Upper lobe of left lung (tissue), 6 donors: ENCODE measurements at regions not wholly inside any gene's neighbourhood (a gene's known extent, or its start where the extent isn't known, plus 50 kb on each side); places are given as distances from the start of the nearest gene placed in this dataset.
"Not testable (repeated sequence)": the region's sequence is repeated elsewhere in the genome, so short reads cannot be mapped to it uniquely, and the experiment has no call there.

Experiments used
- ATAC-seq, 2 donors: fragments of 200-7000 bp; cut with Tn5 transposase; one replicate each; pipeline ENCODE4 v1.9.1; 2022; ENCODE audit warnings: mild to moderate bottlenecking in 2 of 2, moderate library complexity in 2 of 2; ENCODE audit not compliant: low FRiP score in 2 of 2
- DNase-seq, 2 donors: peaks; one replicate each; pipeline ENCODE4 v3.0.0-alpha.2; 2019 to 2020
- H3K27ac ChIP-seq, 4 donors: fragments of 200-600 bp; sonication (generic); one replicate each; pipeline ENCODE4 v1.5.1; 2016 to 2019
- H3K27me3 ChIP-seq, 4 donors: fragments of 200-600 bp; sonication (generic); one replicate each; pipeline ENCODE4 v1.5.1; 2017 to 2019
- H3K36me3 ChIP-seq, 4 donors: fragments of 200-600 bp; sonication (generic); one replicate each; pipeline ENCODE4 v1.5.1; 2016 to 2019
- H3K4me1 ChIP-seq, 4 donors: fragments of 200-600 bp; sonication (generic); one replicate each; pipeline ENCODE4 v1.5.1; 2018 to 2019
- H3K4me3 ChIP-seq, 4 donors: fragments of 200-600 bp; sonication (generic); one replicate each; pipeline ENCODE4 v1.5.1; 2017 to 2019; ENCODE audit warnings: mild to moderate bottlenecking in 2 of 4, moderate library complexity in 1 of 4
- H3K9me3 ChIP-seq, 4 donors: fragments of 200-600 bp; sonication (generic); one replicate each; pipeline ENCODE4 v1.5.1; 2018 to 2019
- EP300 ChIP-seq, 4 donors: sonication (generic); formaldehyde crosslinking; IDR thresholded peaks; one replicate each; pipeline ENCODE4 v1.5.1; 2017; ENCODE audit warnings: antibody characterized with exemption in 4 of 4, control low read depth in 2 of 4
- POLR2A ChIP-seq, 4 donors: fragments of 450-650 bp; IDR thresholded peaks; one replicate each; pipeline ENCODE4 v1.5.1; 2016 to 2017; ENCODE audit warnings: antibody characterized with exemption in 4 of 4, mild to moderate bottlenecking in 2 of 4
- POLR2AphosphoS5 ChIP-seq, 2 donors: sonication (generic); formaldehyde crosslinking; IDR thresholded peaks; one replicate each; pipeline ENCODE4 v1.5.1; 2017; ENCODE audit warnings: antibody characterized with exemption in 2 of 2
- WGBS, 2 donors: methylation state at CpG; one replicate each; pipeline ENCODE4 v1.1.5; 2017 to 2018; 5-methylcytosine and 5-hydroxymethylcytosine counted together
- TF ChIP-seq, protein P1 (sequence below), 6 experiments: fragments of 450-650 bp in 4 of 6; fragments of 200-600 bp in 2 of 6; sonication (generic) in 2 of 6; IDR thresholded peaks; one replicate each; pipeline ENCODE4 v1.5.1; 2016 to 2019; ENCODE audit warnings: antibody characterized with exemption in 6 of 6
- donor health status: DM: no; HTN: no; CAD: no; lungs with moderate emphysema.
- donor health status: DM: no; HTN: yes; CAD: no; lungs with severe emphysema.

DNA sequence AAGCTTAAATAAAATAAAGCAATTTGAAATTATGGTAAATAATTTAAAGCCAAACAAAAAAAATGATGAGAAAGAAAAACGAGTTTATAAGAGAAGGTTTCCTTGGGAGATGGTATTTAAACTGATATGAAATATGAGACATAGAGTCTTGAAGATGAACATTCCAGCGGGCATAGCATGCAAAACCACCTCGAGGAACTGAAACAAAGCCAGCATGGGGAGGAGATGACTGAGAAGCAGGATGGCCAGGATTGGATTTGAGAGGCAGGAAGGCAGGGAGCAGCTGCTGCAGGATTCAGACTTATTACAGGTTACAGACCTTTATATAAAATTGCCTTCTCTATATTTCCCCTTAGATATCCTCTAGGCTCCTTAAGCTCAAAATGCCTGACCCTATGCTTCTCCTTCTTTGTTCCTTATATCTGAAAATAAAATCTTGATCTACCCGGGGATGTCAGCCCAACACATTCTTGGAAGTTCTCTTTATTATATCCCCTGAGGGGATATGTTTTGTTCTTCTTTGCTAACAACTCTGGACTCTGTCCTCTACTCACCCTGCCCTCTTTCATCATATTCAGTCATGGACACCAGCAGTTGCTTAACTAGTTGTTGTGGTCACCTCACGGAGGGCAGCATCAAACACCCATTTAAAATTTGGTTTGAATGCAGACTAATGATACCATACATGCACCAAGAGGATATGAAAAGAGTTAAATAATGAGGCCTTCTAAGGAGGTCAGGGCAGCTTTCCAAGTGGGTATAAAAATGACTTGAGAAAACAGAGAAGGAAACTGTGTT, 719.1 kb upstream of the B3GALT2 start:
- ATAC-seq (no peak), DNase-seq (no peak)
- no peaks in the 10 kb centered on the region for H3K9me3 ChIP-seq
- no peak overlapping the region for H3K27ac ChIP-seq
- no peak overlapping the region for H3K4me3 ChIP-seq
- H3K4me1 ChIP-seq, result no peaks in the 10 kb centered on the region
- no peaks in the 10 kb centered on the region for H3K27me3 ChIP-seq
- no peak for TF ChIP-seq POLR2AphosphoS5 (IDR thresholded peaks at IDR 0.05)
- TF ChIP-seq POLR2A (IDR thresholded peaks at IDR 0.05), result no peak
- TF ChIP-seq, protein P1, sequence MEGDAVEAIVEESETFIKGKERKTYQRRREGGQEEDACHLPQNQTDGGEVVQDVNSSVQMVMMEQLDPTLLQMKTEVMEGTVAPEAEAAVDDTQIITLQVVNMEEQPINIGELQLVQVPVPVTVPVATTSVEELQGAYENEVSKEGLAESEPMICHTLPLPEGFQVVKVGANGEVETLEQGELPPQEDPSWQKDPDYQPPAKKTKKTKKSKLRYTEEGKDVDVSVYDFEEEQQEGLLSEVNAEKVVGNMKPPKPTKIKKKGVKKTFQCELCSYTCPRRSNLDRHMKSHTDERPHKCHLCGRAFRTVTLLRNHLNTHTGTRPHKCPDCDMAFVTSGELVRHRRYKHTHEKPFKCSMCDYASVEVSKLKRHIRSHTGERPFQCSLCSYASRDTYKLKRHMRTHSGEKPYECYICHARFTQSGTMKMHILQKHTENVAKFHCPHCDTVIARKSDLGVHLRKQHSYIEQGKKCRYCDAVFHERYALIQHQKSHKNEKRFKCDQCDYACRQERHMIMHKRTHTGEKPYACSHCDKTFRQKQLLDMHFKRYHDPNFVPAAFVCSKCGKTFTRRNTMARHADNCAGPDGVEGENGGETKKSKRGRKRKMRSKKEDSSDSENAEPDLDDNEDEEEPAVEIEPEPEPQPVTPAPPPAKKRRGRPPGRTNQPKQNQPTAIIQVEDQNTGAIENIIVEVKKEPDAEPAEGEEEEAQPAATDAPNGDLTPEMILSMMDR (IDR thresholded peaks at IDR 0.05), result no peak
- TF ChIP-seq EP300 (IDR thresholded peaks at IDR 0.05), result no peak
- H3K36me3 ChIP-seq, result no peaks in the 10 kb centered on the region
- WGBS, 2 donors, result 66 to 73% methylated on average over 5 of the region's 5 CpGs

DNA sequence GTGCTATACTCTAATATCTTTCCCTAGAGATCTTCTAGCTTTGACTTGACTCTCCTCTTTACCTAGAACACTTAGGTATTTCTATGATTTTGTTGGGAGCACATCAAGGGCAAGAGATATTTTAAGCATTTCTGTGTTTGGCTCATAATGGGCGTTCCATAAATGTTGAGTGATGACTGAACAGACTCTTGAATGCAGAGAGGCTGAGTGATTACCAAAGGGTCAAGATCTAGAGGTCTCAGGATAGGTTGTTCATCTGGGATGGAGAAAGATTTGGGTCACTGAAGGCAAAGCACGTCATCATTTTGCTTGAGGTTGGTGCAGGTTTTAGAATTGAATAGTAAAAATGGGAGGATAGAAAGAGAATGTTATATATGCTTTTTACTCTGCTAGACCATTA, 705.4 kb upstream of the B3GALT2 start:
- H3K36me3 ChIP-seq, result no peaks in the 10 kb centered on the region
- no peak for ATAC-seq
- H3K27ac ChIP-seq, result no peak overlapping the region
- H3K9me3 ChIP-seq, result no peaks in the 10 kb centered on the region
- no peaks in the 10 kb centered on the region for H3K4me1 ChIP-seq
- H3K4me3 ChIP-seq, result no peak overlapping the region
- 41 to 69% methylated on average over 2 of the region's 2 CpGs for WGBS, 2 donors
- no peaks in the 10 kb centered on the region for H3K27me3 ChIP-seq
- DNase-seq, result no peak
- TF ChIP-seq, protein P1 (IDR thresholded peaks at IDR 0.05), result no peak
- TF ChIP-seq EP300 (IDR thresholded peaks at IDR 0.05) (no peak), POLR2AphosphoS5 (IDR thresholded peaks at IDR 0.05) (no peak), POLR2A (IDR thresholded peaks at IDR 0.05) (no peak)

DNA sequence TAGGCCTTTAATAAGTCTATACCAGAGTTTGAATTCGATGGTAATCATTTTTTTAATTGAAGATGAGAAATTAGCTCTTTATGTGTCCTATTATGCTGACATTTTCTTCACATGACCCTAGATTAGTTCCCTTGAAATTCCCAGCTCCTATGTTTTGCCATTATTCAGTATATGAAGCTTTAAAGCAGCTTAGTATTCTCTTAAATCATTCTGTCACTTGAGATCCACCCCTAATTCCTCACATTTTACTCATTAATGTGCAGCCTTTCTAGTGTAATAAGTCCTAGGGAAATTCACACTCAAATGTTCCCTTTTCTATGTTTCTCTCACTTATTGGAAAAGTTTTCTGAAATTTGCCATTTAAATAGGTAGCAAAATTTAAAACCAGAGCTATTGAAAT, 704.5 kb upstream of the B3GALT2 start:
- ATAC-seq, result no peak
- no peaks in the 10 kb centered on the region for H3K27me3 ChIP-seq
- TF ChIP-seq POLR2A (IDR thresholded peaks at IDR 0.05), result no peak
- TF ChIP-seq EP300 (IDR thresholded peaks at IDR 0.05), result no peak
- no peak for TF ChIP-seq POLR2AphosphoS5 (IDR thresholded peaks at IDR 0.05)
- TF ChIP-seq, protein P1 (IDR thresholded peaks at IDR 0.05), result no peak
- H3K27ac ChIP-seq, result no peak overlapping the region
- WGBS, 2 donors, result 64 to 72% methylated on average over 1 of the region's 1 CpG
- no peaks in the 10 kb centered on the region for H3K4me1 ChIP-seq
- no peak overlapping the region for H3K4me3 ChIP-seq
- no peak for DNase-seq
- H3K9me3 ChIP-seq, result no peaks in the 10 kb centered on the region
- H3K36me3 ChIP-seq, result no peaks in the 10 kb centered on the region

DNA sequence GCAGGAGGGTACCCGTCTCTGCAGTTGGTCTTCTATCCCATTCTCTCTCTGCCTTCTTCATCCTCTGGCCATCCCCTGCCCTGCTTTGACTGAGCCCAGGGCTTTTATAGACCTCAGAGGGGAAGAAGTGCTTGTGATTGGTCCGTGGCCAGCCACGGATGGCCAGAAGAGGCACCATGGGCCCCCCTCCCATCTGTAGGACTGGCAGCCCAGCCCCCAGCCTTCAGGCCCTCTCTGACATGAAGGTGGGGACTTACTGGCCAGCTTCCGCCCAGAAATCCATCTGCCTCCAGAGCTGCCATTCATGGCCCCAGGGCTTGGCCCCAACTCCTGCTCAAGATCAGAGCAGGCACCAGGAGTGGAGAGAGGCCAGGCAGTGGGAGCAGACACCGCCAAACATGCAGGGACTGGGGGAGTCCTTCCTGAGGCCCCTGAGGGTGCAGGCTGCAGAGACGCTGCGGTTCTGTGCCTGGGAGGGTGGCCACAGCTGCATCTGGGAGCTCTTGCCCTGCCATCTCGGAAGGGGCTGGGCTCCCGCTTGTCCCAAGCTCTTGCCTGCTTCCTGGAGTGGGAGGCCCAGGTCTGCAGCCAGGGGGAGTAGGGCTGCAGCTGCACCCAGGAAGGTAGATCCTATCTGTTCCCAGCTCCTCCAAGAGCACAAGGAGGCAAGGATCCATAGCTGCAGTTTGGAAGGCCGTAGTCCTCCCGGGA, 698.6 kb upstream of the B3GALT2 start:
- Histone ChIP-seq H3K4me3 (no peak overlapping the region), H3K4me1 (no peaks in the 10 kb centered on the region), H3K9me3 (no peaks in the 10 kb centered on the region), H3K36me3 (no peaks in the 10 kb centered on the region), H3K27ac (no peak overlapping the region), H3K27me3 (no peaks in the 10 kb centered on the region)
- ATAC-seq (peak; percentile 8 to 11), DNase-seq (peak in 1 of 2 donors; percentile 43)
- 88 to 92% methylated on average over 3 to 11 of the region's 11 CpGs for WGBS, 2 donors
- TF ChIP-seq EP300 (IDR thresholded peaks at IDR 0.05) (no peak), POLR2A (IDR thresholded peaks at IDR 0.05) (no peak), POLR2AphosphoS5 (IDR thresholded peaks at IDR 0.05) (no peak)
- TF ChIP-seq, protein P1 (IDR thresholded peaks at IDR 0.05), result no peak

DNA sequence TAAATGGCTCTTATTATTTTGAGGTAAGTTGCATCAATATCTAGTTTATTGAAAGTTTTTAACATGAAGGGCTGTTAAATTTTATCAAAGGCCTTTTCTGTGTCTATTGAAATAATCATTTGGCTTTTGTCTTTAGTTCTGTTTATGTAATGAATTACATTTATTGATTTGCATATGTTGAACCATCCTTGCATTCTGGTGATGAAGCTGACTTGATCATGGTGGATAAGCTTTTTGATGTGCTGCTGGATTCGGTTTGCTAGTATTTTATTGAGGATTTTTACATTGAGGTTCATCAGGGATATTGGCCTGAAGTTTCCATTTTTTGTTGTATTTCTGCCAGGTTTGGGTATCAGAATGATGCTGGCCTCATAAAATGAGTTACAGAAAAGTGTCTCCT, 691.5 kb upstream of the B3GALT2 start:
- not testable (repeated sequence) for H3K4me3 ChIP-seq, DNase-seq, H3K36me3 ChIP-seq, H3K9me3 ChIP-seq, H3K27me3 ChIP-seq, H3K27ac ChIP-seq, ATAC-seq, H3K4me1 ChIP-seq
- WGBS, 2 donors, result 85 to 95% methylated on average over 1 of the region's 1 CpG
